BJ (cell line): ENCODE measurements at regions not wholly inside any gene's neighbourhood (a gene's known extent, or its start where the extent isn't known, plus 50 kb on each side); places are given as distances from the start of the nearest gene placed in this dataset.
A peak's percentile ranks its signal among the peaks of the same experiment; 100 is the strongest.

Experiments used
- CTCF ChIA-PET: fragments of 350-600 bp; formaldehyde crosslinking; extraction: SDS; loops from one replicate; lab custom pipeline; 2021; ENCODE audit warnings: antibody characterized with exemption, inconsistent platforms; lab: Yijun Ruan, JAX
- POLR2A ChIA-PET: fragments of 300-600 bp; sonication (Branson Sonifier 250); formaldehyde crosslinking; extraction: SDS; loops from one replicate; lab custom pipeline; 2021; ENCODE audit warnings: antibody characterized with exemption; lab: Charles Lee
- DNase-seq: peaks from one replicate; pipeline ENCODE4 v3.0.0-alpha.2; 2011; ENCODE audit warnings: low read depth
- H3K27me3 ChIP-seq: 2 replicates; pipeline ENCODE4 v1.6.0; 2011; ENCODE audit warnings: low read length; ENCODE audit not compliant: control insufficient read depth, insufficient read depth
- H3K36me3 ChIP-seq: 2 replicates; pipeline ENCODE4 v1.5.1; 2011; ENCODE audit warnings: low read length; ENCODE audit not compliant: control insufficient read depth, insufficient read depth
- H3K4me3 ChIP-seq: 2 replicates; pipeline ENCODE4 v1.5.1; 2011; ENCODE audit warnings: low read depth, mild to moderate bottlenecking, control low read depth, low read length
- TF ChIP-seq, protein P1 (sequence below): IDR thresholded peaks from 2 replicates; pipeline ENCODE4 v1.5.1; 2011; ENCODE audit warnings: low read depth, mild to moderate bottlenecking, control low read depth, inconsistent platforms, low read length, moderate library complexity; ENCODE audit not compliant: insufficient read depth

DNA sequence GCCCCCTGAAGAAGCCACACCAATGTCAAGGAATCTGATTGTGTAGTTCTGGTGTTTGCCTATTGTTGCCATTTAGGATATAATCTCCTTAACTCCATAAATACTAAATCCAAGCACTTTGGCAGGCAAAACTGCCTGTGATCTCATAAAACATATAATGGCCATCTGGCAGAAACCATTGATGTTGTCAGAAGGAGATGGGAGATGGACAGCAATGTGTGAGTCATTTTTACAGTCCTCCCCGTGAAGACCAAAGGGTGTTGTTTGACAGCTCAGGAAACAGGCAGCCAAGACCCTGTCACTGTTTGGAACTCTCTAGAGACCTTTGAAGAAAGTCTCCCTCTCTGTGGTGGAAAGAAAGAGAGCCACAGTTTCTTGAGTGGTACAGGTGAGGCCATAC lies 454.1 kb downstream of the HS3ST3B1 start:
- no peaks in the 10 kb centered on the region for H3K36me3 ChIP-seq
- no peak overlapping the region for H3K4me3 ChIP-seq
- TF ChIP-seq, protein P1, sequence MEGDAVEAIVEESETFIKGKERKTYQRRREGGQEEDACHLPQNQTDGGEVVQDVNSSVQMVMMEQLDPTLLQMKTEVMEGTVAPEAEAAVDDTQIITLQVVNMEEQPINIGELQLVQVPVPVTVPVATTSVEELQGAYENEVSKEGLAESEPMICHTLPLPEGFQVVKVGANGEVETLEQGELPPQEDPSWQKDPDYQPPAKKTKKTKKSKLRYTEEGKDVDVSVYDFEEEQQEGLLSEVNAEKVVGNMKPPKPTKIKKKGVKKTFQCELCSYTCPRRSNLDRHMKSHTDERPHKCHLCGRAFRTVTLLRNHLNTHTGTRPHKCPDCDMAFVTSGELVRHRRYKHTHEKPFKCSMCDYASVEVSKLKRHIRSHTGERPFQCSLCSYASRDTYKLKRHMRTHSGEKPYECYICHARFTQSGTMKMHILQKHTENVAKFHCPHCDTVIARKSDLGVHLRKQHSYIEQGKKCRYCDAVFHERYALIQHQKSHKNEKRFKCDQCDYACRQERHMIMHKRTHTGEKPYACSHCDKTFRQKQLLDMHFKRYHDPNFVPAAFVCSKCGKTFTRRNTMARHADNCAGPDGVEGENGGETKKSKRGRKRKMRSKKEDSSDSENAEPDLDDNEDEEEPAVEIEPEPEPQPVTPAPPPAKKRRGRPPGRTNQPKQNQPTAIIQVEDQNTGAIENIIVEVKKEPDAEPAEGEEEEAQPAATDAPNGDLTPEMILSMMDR = no peak
- CTCF ChIA-PET = interaction anchor here (0.6 to 1.4 kb wide), 2 partner anchors 9 to 292 kb away, joined by 3 read pairs; no protein-coding TSS in a partner anchor
- no peaks in the 10 kb centered on the region for H3K27me3 ChIP-seq
- peak; percentile 25 for DNase-seq
- POLR2A ChIA-PET = no interaction called here

DNA sequence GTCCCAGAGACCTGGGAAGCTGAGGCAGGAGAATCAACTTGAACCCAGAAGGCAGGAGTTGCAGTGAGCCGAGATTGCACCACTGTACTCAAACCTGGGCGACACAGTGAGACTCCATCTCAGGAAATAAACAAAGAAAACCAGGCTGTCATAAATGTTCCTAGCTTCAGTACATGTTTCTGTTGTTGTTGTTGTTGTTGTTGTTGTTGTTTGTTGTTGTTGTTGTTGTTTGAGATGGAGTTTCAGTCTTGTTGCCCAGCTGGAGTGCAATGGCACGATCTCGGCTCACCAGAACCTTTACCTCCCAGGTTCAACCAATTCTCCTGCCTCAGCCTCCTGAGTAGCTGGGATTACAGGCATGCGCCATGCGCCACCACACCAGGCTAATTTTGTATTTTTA lies 452.5 kb downstream of the HS3ST3B1 start:
- TF ChIP-seq, protein P1 = no peak
- POLR2A ChIA-PET = no interaction called here
- Histone ChIP-seq H3K27me3 (no peaks in the 10 kb centered on the region), H3K36me3 (no peaks in the 10 kb centered on the region), H3K4me3 (no peak overlapping the region)
- CTCF ChIA-PET = interaction anchor here (0.7 to 1.0 kb wide), 2 partner anchors 15 to 297 kb away, joined by 3 read pairs; no protein-coding TSS in a partner anchor
- no peak for DNase-seq

DNA sequence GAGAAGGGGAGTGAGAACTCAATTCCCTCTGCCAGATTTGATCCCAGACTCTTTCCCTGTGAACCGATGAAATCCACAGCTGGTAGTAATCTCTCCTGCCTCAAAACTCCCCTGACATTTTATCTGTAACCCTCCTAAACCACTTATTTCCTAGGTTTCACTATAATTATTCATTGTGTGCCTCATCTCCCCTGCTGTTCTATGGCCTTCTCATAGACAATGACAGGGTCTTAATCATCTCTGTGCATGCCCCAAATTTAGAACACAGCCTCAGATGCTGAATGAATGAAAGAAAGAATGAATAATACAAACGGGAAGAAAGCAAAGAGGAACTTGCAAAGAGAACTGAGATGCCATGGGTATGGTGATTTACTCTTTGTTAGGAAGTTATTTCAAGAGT lies 451.1 kb downstream of the HS3ST3B1 start:
- Histone ChIP-seq H3K4me3 (no peak overlapping the region), H3K36me3 (no peaks in the 10 kb centered on the region), H3K27me3 (no peaks in the 10 kb centered on the region)
- ChIA-PET CTCF (no interaction called here), POLR2A (no interaction called here)
- DNase-seq = no peak
- TF ChIP-seq, protein P1 = no peak

DNA sequence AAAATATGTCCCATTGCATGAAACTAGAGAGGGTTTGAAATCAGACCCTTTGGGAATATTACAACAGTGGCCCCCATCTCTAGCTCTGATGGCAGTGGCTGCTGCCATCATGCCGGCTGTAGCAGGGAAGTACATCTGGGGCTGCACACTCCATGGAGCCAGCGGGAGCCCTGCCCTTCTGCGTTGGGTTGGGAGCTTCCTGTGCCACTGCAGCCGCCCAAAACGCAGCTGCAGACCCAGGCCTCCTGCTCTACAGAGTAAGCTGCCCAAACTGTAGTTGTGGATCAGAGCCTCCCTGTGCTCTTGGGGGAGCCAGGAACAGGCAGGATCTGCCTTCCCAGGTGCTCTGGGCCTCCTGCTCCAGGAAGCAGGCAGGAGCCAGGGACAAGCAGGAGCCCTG lies 450.0 kb downstream of the HS3ST3B1 start:
- ChIA-PET POLR2A (no interaction called here), CTCF (no interaction called here)
- TF ChIP-seq, protein P1 = no peak
- H3K27me3 ChIP-seq = no peaks in the 10 kb centered on the region
- H3K4me3 ChIP-seq = no peak overlapping the region
- H3K36me3 ChIP-seq = no peaks in the 10 kb centered on the region
- no peak for DNase-seq

DNA sequence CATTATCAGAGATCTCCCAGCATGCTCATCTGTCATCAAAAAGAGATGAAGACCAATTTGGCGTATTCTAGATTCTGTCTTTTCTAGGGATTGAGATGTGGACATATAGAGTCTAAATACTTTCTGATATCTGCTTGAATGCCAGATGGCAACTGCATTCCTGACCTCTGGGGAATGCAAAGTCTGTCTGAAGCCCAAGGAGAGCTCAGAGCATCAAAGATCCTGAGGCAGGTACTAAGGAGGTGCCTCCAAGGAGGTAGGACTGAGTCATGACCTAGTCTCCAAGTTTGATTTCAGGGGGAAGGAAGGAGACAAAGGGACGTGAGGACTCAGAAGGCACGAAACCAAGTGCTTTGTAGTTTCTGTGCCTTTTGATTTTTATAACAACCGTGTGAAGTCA lies 448.4 kb downstream of the HS3ST3B1 start:
- POLR2A ChIA-PET = no interaction called here
- CTCF ChIA-PET = no interaction called here
- TF ChIP-seq, protein P1 = no peak

More for the DNA sequence above, 448.4 kb downstream of the HS3ST3B1 start:
- no peak overlapping the region for H3K4me3 ChIP-seq
- no peaks in the 10 kb centered on the region for H3K36me3 ChIP-seq
- no peaks in the 10 kb centered on the region for H3K27me3 ChIP-seq
- DNase-seq = no peak
